HEK293T (cell line): ENCODE measurements at regions not wholly inside any gene's neighbourhood (a gene's known extent, or its start where the extent isn't known, plus 50 kb on each side); places are given as distances from the start of the nearest gene placed in this dataset.

Source experiments
- CTCF ChIA-PET: fragments of 350-600 bp; formaldehyde crosslinking; extraction: SDS; loops from one replicate; lab custom pipeline; 2021; ENCODE audit warnings: antibody characterized with exemption, inconsistent platforms; lab: Yijun Ruan, JAX
- POLR2A ChIA-PET: fragments of 350-600 bp; formaldehyde crosslinking; extraction: SDS; loops from one replicate; lab custom pipeline; 2020; ENCODE audit warnings: antibody characterized with exemption, inconsistent platforms; lab: Yijun Ruan, JAX
- DNase-seq: peaks from one replicate; pipeline ENCODE4 v3.0.0; 2012; ENCODE audit warnings: mixed read lengths; ENCODE audit errors: extremely low spot score
- ARNT ChIP-seq: fragments of 450-650 bp; IDR thresholded peaks from 2 replicates; pipeline ENCODE4 v1.6.1; 2017; ENCODE audit warnings: mild to moderate bottlenecking
- BHLHE40 ChIP-seq: fragments of 450-650 bp; IDR thresholded peaks from 2 replicates; pipeline ENCODE4 v1.6.1; 2016; ENCODE audit warnings: mild to moderate bottlenecking, moderate library complexity, borderline replicate concordance
- CTBP1 ChIP-seq: fragments of 450-650 bp; IDR thresholded peaks from 2 replicates; pipeline ENCODE4 v1.6.1; 2016; ENCODE audit warnings: borderline replicate concordance
- ELF4 ChIP-seq: fragments of 450-650 bp; IDR thresholded peaks from 2 replicates; pipeline ENCODE4 v1.6.1; 2017; ENCODE audit warnings: antibody characterized with exemption
- FOXA1 ChIP-seq: fragments of 450-650 bp; IDR thresholded peaks from 2 replicates; pipeline ENCODE4 v1.6.1; 2016; ENCODE audit warnings: mild to moderate bottlenecking
- FOXK2 ChIP-seq: fragments of 450-650 bp; IDR thresholded peaks from 2 replicates; pipeline ENCODE4 v1.6.1; 2016; ENCODE audit warnings: mild to moderate bottlenecking
- FOXM1 ChIP-seq: fragments of 450-650 bp; IDR thresholded peaks from 2 replicates; pipeline ENCODE4 v1.6.1; 2017; ENCODE audit warnings: mild to moderate bottlenecking, borderline replicate concordance
- HDGF ChIP-seq: fragments of 450-650 bp; IDR thresholded peaks from 2 replicates; pipeline ENCODE4 v1.6.1; 2017; ENCODE audit warnings: antibody characterized with exemption, borderline replicate concordance
- L3MBTL2 ChIP-seq: fragments of 450-650 bp; conservative IDR thresholded peaks from 2 replicates; pipeline ENCODE4 v1.6.1; 2016; ENCODE audit warnings: mild to moderate bottlenecking
- LEF1 ChIP-seq: fragments of 450-650 bp; IDR thresholded peaks from 2 replicates; pipeline ENCODE4 v1.6.1; 2017; ENCODE audit warnings: mild to moderate bottlenecking, borderline replicate concordance
- NFRKB ChIP-seq: fragments of 450-650 bp; IDR thresholded peaks from 2 replicates; pipeline ENCODE4 v1.6.1; 2016; ENCODE audit warnings: mild to moderate bottlenecking, moderate library complexity
- PKNOX1 ChIP-seq: fragments of 450-650 bp; IDR thresholded peaks from 2 replicates; pipeline ENCODE4 v1.6.1; 2016
- SP1 ChIP-seq: fragments of 450-650 bp; IDR thresholded peaks from 2 replicates; pipeline ENCODE4 v1.6.1; 2017
- SUZ12 ChIP-seq: fragments of 450-650 bp; IDR thresholded peaks from 2 replicates; pipeline ENCODE4 v1.6.1; 2016; ENCODE audit warnings: mild to moderate bottlenecking
- TARDBP ChIP-seq: fragments of 450-650 bp; IDR thresholded peaks from 2 replicates; pipeline ENCODE4 v1.6.1; 2016
- ZNF384 ChIP-seq: fragments of 450-650 bp; IDR thresholded peaks from 2 replicates; pipeline ENCODE4 v1.6.1; 2016

GRCh38 chr1:38745476-38746401, 113.8 kb downstream of the RRAGC start:
- ChIA-PET CTCF (no interaction called here), POLR2A (no interaction called here)
- DNase-seq: no peak
- TF ChIP-seq LEF1 (no peak), ELF4 (no peak), FOXM1 (no peak), FOXA1 (no peak), ARNT (no peak), NFRKB (no peak), BHLHE40 (no peak), ZNF384 (no peak), CTBP1 (no peak), HDGF (no peak), PKNOX1 (no peak), SUZ12 (no peak), L3MBTL2 (no peak)

- DNase-seq: no peak
- ChIA-PET CTCF (no interaction called here), POLR2A (no interaction called here)
- TF ChIP-seq LEF1 (no peak), HDGF (no peak), CTBP1 (no peak), SUZ12 (no peak)
Observed at GRCh38 chr1:38744452-38745350, 114.9 kb downstream of the RRAGC start.

- DNase-seq: no peak
- CTCF ChIA-PET: no interaction called here
- TF ChIP-seq ARNT (no peak), FOXM1 (no peak), LEF1 (no peak), SP1 (no peak), L3MBTL2 (no peak), HDGF (no peak), ELF4 (no peak), SUZ12 (no peak), PKNOX1 (no peak), TARDBP (no peak), ZNF384 (no peak), CTBP1 (no peak), NFRKB (no peak), FOXA1 (no peak), FOXK2 (no peak), BHLHE40 (no peak)
- POLR2A ChIA-PET: no interaction called here
Observed at GRCh38 chr1:38743184-38743583, 116.4 kb downstream of the RRAGC start.

- POLR2A ChIA-PET: no interaction called here
- DNase-seq: no peak
- no peak for TF ChIP-seq SP1
- no peak for TF ChIP-seq ELF4
- no peak for TF ChIP-seq LEF1
- no peak for TF ChIP-seq ZNF384
- no peak for TF ChIP-seq HDGF
- no peak for TF ChIP-seq PKNOX1
- no peak for TF ChIP-seq FOXM1
- TF ChIP-seq CTBP1: no peak
- TF ChIP-seq FOXK2: no peak
- no peak for TF ChIP-seq FOXA1
- TF ChIP-seq BHLHE40: no peak
- CTCF ChIA-PET: no interaction called here
Observed at GRCh38 chr1:38741341-38741740, 118.2 kb downstream of the RRAGC start.

GRCh38 chr1:38740487-38740886, 119.1 kb downstream of the RRAGC start:
- ChIA-PET CTCF (no interaction called here), POLR2A (no interaction called here)
- TF ChIP-seq CTBP1: no peak
- TF ChIP-seq SP1: no peak
- no peak for DNase-seq

- ChIA-PET CTCF (interaction anchor here (0.5 kb wide), 2 partner anchors 40 to 100 kb away, joined by 3 read pairs; no protein-coding TSS in a partner anchor), POLR2A (no interaction called here)
- DNase-seq: no peak
- TF ChIP-seq PKNOX1: no peak
- TF ChIP-seq LEF1: no peak
- no peak for TF ChIP-seq CTBP1
- TF ChIP-seq SUZ12: no peak
- TF ChIP-seq HDGF: no peak
- no peak for TF ChIP-seq L3MBTL2
- TF ChIP-seq ZNF384: no peak
- TF ChIP-seq SP1: no peak
- no peak for TF ChIP-seq FOXA1
- no peak for TF ChIP-seq ELF4
- TF ChIP-seq FOXK2: no peak
- TF ChIP-seq BHLHE40: no peak
- no peak for TF ChIP-seq ARNT
- no peak for TF ChIP-seq TARDBP
- TF ChIP-seq NFRKB: no peak
- no peak for TF ChIP-seq FOXM1
Observed at GRCh38 chr1:38738207-38738606, 121.4 kb downstream of the RRAGC start.
